Parathyroid adenoma (tissue), 2 donors: ENCODE measurements at regions not wholly inside any gene's neighbourhood (a gene's known extent, or its start where the extent isn't known, plus 50 kb on each side); places are given as distances from the start of the nearest gene placed in this dataset.
"Not testable (repeated sequence)": the region's sequence is repeated elsewhere in the genome, so short reads cannot be mapped to it uniquely, and the experiment has no call there.

Experiments used
- H2AFZ ChIP-seq: fragments of 300-600 bp; sonication (generic); one replicate; pipeline ENCODE4 v1.7.0; 2017; ENCODE audit warnings: antibody characterized with exemption, mild to moderate bottlenecking
- H3K27ac ChIP-seq: fragments of 300-600 bp; sonication (generic); one replicate; pipeline ENCODE4 v1.7.0; 2017
- H3K27me3 ChIP-seq: fragments of 300-600 bp; sonication (generic); one replicate; pipeline ENCODE4 v1.7.0; 2017; ENCODE audit warnings: low read length; ENCODE audit not compliant: control insufficient read depth, insufficient read depth
- H3K36me3 ChIP-seq: fragments of 300-600 bp; sonication (generic); one replicate; pipeline ENCODE4 v1.7.0; 2017; ENCODE audit warnings: low read length; ENCODE audit not compliant: control insufficient read depth, insufficient read depth
- H3K4me1 ChIP-seq: fragments of 300-600 bp; sonication (generic); one replicate; pipeline ENCODE4 v1.7.0; 2017; ENCODE audit warnings: control low read depth
- H3K4me2 ChIP-seq: fragments of 300-600 bp; sonication (generic); one replicate; pipeline ENCODE4 v1.7.0; 2017; ENCODE audit warnings: low read length
- H3K4me3 ChIP-seq: fragments of 300-600 bp; sonication (generic); one replicate; pipeline ENCODE4 v1.7.0; 2017; ENCODE audit warnings: low read depth, low read length
- H3K79me2 ChIP-seq: fragments of 300-600 bp; sonication (generic); one replicate; pipeline ENCODE4 v1.7.0; 2017; ENCODE audit warnings: control low read depth
- H3K9ac ChIP-seq: fragments of 300-600 bp; sonication (generic); one replicate; pipeline ENCODE4 v1.7.0; 2017; ENCODE audit warnings: mild to moderate bottlenecking
- H3K9me3 ChIP-seq: fragments of 300-600 bp; sonication (generic); one replicate; pipeline ENCODE4 v1.7.0; 2017; ENCODE audit warnings: low read length; ENCODE audit not compliant: control insufficient read depth
- CTCF ChIP-seq: fragments of 300-600 bp; sonication (generic); IDR thresholded peaks from one replicate; pipeline ENCODE4 v1.7.0; 2017; ENCODE audit warnings: antibody characterized with exemption, mild to moderate bottlenecking
- donor health status: primary hyperparathyroidism.

GRCh38 chr3:30324587-30324986 is 281.8 kb upstream of the TGFBR2 start:
- Histone ChIP-seq H3K4me1 (no peaks in the 10 kb centered on the region), H3K9ac (no peak overlapping the region), H3K27ac (no peak overlapping the region), H3K79me2 (no peaks in the 10 kb centered on the region), H3K4me3 (no peak overlapping the region), H3K36me3 (no peaks in the 10 kb centered on the region), H3K4me2 (no peak overlapping the region), H3K9me3 (no peaks in the 10 kb centered on the region), H3K27me3 (no peaks in the 10 kb centered on the region), H2AFZ (no peak overlapping the region)
- no peak for TF ChIP-seq CTCF

- H3K4me3 ChIP-seq, H3K9ac ChIP-seq, H3K27me3 ChIP-seq, H3K27ac ChIP-seq, H3K4me2 ChIP-seq, H3K9me3 ChIP-seq, H3K79me2 ChIP-seq, H3K36me3 ChIP-seq, H3K4me1 ChIP-seq, H2AFZ ChIP-seq: not testable (repeated sequence)
These were observed 278.4 kb upstream of the TGFBR2 start for GRCh38 chr3:30327976-30328375.

GRCh38 chr3:30328935-30329334 is 277.5 kb upstream of the TGFBR2 start:
- not testable (repeated sequence) for H3K27ac ChIP-seq, H3K79me2 ChIP-seq, H3K9ac ChIP-seq, H3K27me3 ChIP-seq, H3K36me3 ChIP-seq, H3K4me2 ChIP-seq, H3K4me1 ChIP-seq, H2AFZ ChIP-seq, H3K4me3 ChIP-seq, H3K9me3 ChIP-seq

- Histone ChIP-seq H3K27me3 (no peaks in the 10 kb centered on the region), H3K9me3 (no peaks in the 10 kb centered on the region), H3K4me2 (no peak overlapping the region), H3K79me2 (no peaks in the 10 kb centered on the region), H2AFZ (no peak overlapping the region), H3K4me1 (no peaks in the 10 kb centered on the region), H3K4me3 (no peak overlapping the region), H3K27ac (no peak overlapping the region), H3K9ac (no peak overlapping the region), H3K36me3 (no peaks in the 10 kb centered on the region)
- no peak for TF ChIP-seq CTCF
These were observed 274.9 kb upstream of the TGFBR2 start for GRCh38 chr3:30331519-30331918.

GRCh38 chr3:30332196-30333021 is 274.0 kb upstream of the TGFBR2 start:
- no peak overlapping the region for H2AFZ ChIP-seq
- no peaks in the 10 kb centered on the region for H3K27me3 ChIP-seq
- H3K4me2 ChIP-seq: no peak overlapping the region
- TF ChIP-seq CTCF: no peak
- H3K79me2 ChIP-seq: no peaks in the 10 kb centered on the region
- H3K9me3 ChIP-seq: no peaks in the 10 kb centered on the region
- H3K36me3 ChIP-seq: no peaks in the 10 kb centered on the region
- no peak overlapping the region for H3K9ac ChIP-seq
- no peaks in the 10 kb centered on the region for H3K4me1 ChIP-seq
- H3K27ac ChIP-seq: no peak overlapping the region
- H3K4me3 ChIP-seq: no peak overlapping the region

GRCh38 chr3:30333143-30333542 is 273.3 kb upstream of the TGFBR2 start:
- no peak overlapping the region for H3K27ac ChIP-seq
- no peaks in the 10 kb centered on the region for H3K9me3 ChIP-seq
- no peak overlapping the region for H3K9ac ChIP-seq
- no peak overlapping the region for H3K4me3 ChIP-seq
- no peaks in the 10 kb centered on the region for H3K79me2 ChIP-seq
- H3K4me2 ChIP-seq: no peak overlapping the region
- no peak for TF ChIP-seq CTCF
- H2AFZ ChIP-seq: no peak overlapping the region
- H3K4me1 ChIP-seq: no peaks in the 10 kb centered on the region
- no peaks in the 10 kb centered on the region for H3K36me3 ChIP-seq
- no peaks in the 10 kb centered on the region for H3K27me3 ChIP-seq
